B cell (primary cell): ENCODE measurements at regions not wholly inside any gene's neighbourhood (a gene's known extent, or its start where the extent isn't known, plus 50 kb on each side); places are given as distances from the start of the nearest gene placed in this dataset.

Experiments
- ATAC-seq: fragments of 200-7000 bp; cut with Tn5 transposase; one replicate; pipeline ENCODE4 v1.10.0; 2021; ENCODE audit warnings: low read depth, mild to moderate bottlenecking, moderate number of reproducible peaks, moderate library complexity
- CTCF ChIA-PET: fragments of 350-600 bp; sonication (Branson Sonifier 250); formaldehyde crosslinking; loops from one replicate; lab custom pipeline; 2021; ENCODE audit warnings: antibody characterized with exemption, inconsistent platforms; lab: Charles Lee
- POLR2A ChIA-PET: fragments of 350-600 bp; sonication (Branson Sonifier 250); formaldehyde crosslinking; loops from one replicate; lab custom pipeline; 2021; ENCODE audit warnings: antibody characterized with exemption; lab: Charles Lee
- DNase-seq: peaks from one replicate; pipeline ENCODE4 v3.0.0; 2013
- H2AFZ ChIP-seq: 2 replicates; pipeline ENCODE4 v1.6.1; 2012; ENCODE audit warnings: mild to moderate bottlenecking, low read depth, low read length; ENCODE audit not compliant: insufficient read depth, poor library complexity, severe bottlenecking
- H3K27ac ChIP-seq, 2 donors: 1 replicate in 1 of 2; 2 replicates in 1 of 2; pipeline ENCODE4 v1.5.1; 2012 to 2013; ENCODE audit warnings: low read length in 2 of 2, mild to moderate bottlenecking in 2 of 2, moderate library complexity in 1 of 2
- H3K27me3 ChIP-seq, 4 experiments: fragments of 200-600 bp in 1 of 4; sonication (generic) in 1 of 4; replicated peaks in 1 of 4; 1 replicate in 2 of 4; 2 replicates in 2 of 4; pipeline versions ENCODE4 v1.6.1 to v1.7.0; 2013 to 2016; ENCODE audit warnings: low read length in 3 of 4, mild to moderate bottlenecking in 2 of 4, mixed read lengths in 1 of 4, moderate library complexity in 1 of 4; ENCODE audit not compliant: insufficient read depth in 4 of 4, control insufficient read depth in 3 of 4; ENCODE audit errors: control extremely low read depth in 1 of 4
- H3K36me3 ChIP-seq, 2 experiments: replicated peaks in 1 of 2; 1 replicate in 1 of 2; 2 replicates in 1 of 2; pipeline versions ENCODE4 v1.6.1 to v1.7.1; 2013; ENCODE audit warnings: low read length in 1 of 2; ENCODE audit not compliant: insufficient read depth in 2 of 2, control insufficient read depth in 1 of 2; ENCODE audit errors: control extremely low read depth in 1 of 2, extremely low read depth in 1 of 2
- H3K4me1 ChIP-seq, 2 donors: fragments of 200-600 bp in 1 of 2; sonication (generic) in 1 of 2; 1 replicate in 1 of 2; 2 replicates in 1 of 2; pipeline versions ENCODE4 v1.5.1 to v1.6.1; 2013 to 2017; ENCODE audit warnings: low read length in 2 of 2; ENCODE audit not compliant: control insufficient read depth in 2 of 2, insufficient read depth in 2 of 2
- H3K4me2 ChIP-seq: replicated peaks from 2 replicates; pipeline ENCODE3; 2012; ENCODE audit warnings: mild to moderate bottlenecking, low read depth, low read length; ENCODE audit not compliant: poor library complexity, severe bottlenecking
- H3K4me3 ChIP-seq, 5 experiments: fragments of 200-600 bp in 1 of 5; sonication (generic) in 1 of 5; 1 replicate in 3 of 5; 2 replicates in 2 of 5; pipeline versions ENCODE4 v1.5.1 to v1.7.0; 2011 to 2016; ENCODE audit warnings: low read length in 4 of 5, mild to moderate bottlenecking in 4 of 5, low read depth in 2 of 5, control low read depth in 1 of 5, moderate library complexity in 1 of 5; ENCODE audit not compliant: insufficient read depth in 1 of 5; ENCODE audit errors: control extremely low read depth in 1 of 5, extremely low read depth in 1 of 5
- H3K79me2 ChIP-seq: fragments of 200-600 bp; sonication (generic); one replicate; pipeline ENCODE4 v1.6.0; 2016; ENCODE audit warnings: low read length; ENCODE audit not compliant: control insufficient read depth, insufficient read depth
- H3K9ac ChIP-seq: fragments of 200-600 bp; sonication (generic); 2 replicates; pipeline ENCODE4 v1.6.1; 2017; ENCODE audit warnings: mild to moderate bottlenecking, low read length, moderate library complexity
- H3K9me3 ChIP-seq, 3 donors: one replicate each; pipeline versions ENCODE4 v1.6.1 to v1.7.1; 2013; ENCODE audit warnings: low read length in 2 of 3; ENCODE audit not compliant: control insufficient read depth in 2 of 3, insufficient read depth in 1 of 3; ENCODE audit errors: control extremely low read depth in 1 of 3
- H4K20me1 ChIP-seq: 2 replicates; pipeline ENCODE4 v1.6.0; 2012; ENCODE audit warnings: mild to moderate bottlenecking, low read length; ENCODE audit not compliant: insufficient read depth, control insufficient read depth, poor library complexity, severe bottlenecking
- H3K27ac Mint-ChIP-seq: one replicate; pipeline ENCODE4 v1.8.0; 2021; ENCODE audit warnings: mixed read lengths
- H3K27me3 Mint-ChIP-seq: one replicate; pipeline ENCODE4 v1.8.0; 2021; ENCODE audit warnings: mixed read lengths
- H3K4me1 Mint-ChIP-seq: one replicate; pipeline ENCODE4 v1.8.0; 2021; ENCODE audit warnings: mixed read lengths
- H3K4me3 Mint-ChIP-seq: one replicate; pipeline ENCODE4 v1.8.0; 2021; ENCODE audit warnings: mixed read lengths
- H3K9me3 Mint-ChIP-seq: one replicate; pipeline ENCODE4 v1.8.0; 2022; ENCODE audit warnings: mixed read lengths; ENCODE audit not compliant: insufficient read depth
- EZH2 ChIP-seq: IDR thresholded peaks from 2 replicates; pipeline ENCODE4 v1.6.1; 2012; ENCODE audit warnings: borderline replicate concordance, low read depth, mild to moderate bottlenecking, moderate library complexity, low read length; ENCODE audit not compliant: insufficient read depth, poor library complexity, severe bottlenecking
- WGBS: methylation state at CpG from one replicate; pipeline ENCODE4 v1.1.5; 2013; ENCODE audit warnings: missing lambda C conversion rate; ENCODE audit not compliant: insufficient coverage; 5-methylcytosine and 5-hydroxymethylcytosine counted together
- intact Hi-C: fragments of 100-400 bp; cut with micrococcal nuclease; formaldehyde crosslinking; loops from one replicate; pipeline ENCODE4 v1.10.0; 2022
- TF ChIP-seq, protein P1 (sequence below): fragments of 200-600 bp; IDR thresholded peaks from one replicate; pipeline ENCODE4 v1.8.0; 2022; ENCODE audit warnings: antibody characterized with exemption, mild to moderate bottlenecking

DNA sequence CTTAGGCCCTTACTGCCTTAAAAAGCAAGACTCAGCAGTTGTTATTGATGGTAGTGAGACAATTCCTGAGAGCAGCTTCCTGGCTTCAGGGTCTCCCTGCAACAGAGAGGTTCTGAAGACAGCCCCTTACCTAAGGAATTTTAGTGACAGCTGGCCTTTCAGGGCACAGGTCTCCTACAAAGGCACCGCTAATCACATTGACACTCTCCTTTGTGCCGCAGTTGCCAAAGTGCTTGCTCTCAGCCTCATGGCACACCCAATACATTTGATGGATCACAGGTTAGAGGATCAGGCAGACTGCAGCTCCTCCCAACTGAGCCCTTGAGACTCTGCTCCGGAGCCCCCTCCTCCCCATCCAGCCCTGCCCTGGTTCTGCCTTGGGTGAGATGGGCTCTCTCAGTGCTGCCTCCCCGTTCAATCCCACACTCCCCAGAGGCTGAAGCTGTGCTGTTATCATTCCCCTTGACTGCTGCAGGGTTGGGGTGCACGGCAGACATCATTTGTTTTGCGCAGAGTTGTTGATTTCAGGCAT is 198.2 kb downstream of the EMX2 start:
- no peak overlapping the region for H3K27ac ChIP-seq
- TF ChIP-seq EZH2 = no peak
- TF ChIP-seq, protein P1, sequence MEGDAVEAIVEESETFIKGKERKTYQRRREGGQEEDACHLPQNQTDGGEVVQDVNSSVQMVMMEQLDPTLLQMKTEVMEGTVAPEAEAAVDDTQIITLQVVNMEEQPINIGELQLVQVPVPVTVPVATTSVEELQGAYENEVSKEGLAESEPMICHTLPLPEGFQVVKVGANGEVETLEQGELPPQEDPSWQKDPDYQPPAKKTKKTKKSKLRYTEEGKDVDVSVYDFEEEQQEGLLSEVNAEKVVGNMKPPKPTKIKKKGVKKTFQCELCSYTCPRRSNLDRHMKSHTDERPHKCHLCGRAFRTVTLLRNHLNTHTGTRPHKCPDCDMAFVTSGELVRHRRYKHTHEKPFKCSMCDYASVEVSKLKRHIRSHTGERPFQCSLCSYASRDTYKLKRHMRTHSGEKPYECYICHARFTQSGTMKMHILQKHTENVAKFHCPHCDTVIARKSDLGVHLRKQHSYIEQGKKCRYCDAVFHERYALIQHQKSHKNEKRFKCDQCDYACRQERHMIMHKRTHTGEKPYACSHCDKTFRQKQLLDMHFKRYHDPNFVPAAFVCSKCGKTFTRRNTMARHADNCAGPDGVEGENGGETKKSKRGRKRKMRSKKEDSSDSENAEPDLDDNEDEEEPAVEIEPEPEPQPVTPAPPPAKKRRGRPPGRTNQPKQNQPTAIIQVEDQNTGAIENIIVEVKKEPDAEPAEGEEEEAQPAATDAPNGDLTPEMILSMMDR = no peak
- no peaks in the 10 kb centered on the region for H3K36me3 ChIP-seq
- POLR2A ChIA-PET = no interaction called here
- H3K27me3 ChIP-seq = peaks cover 0 to 3% (median 0%) of the 10 kb centered on the region in 4 experiments
- no peaks in the 10 kb centered on the region for H3K79me2 ChIP-seq
- no peaks in the 10 kb centered on the region for H3K4me1 Mint-ChIP-seq
- peaks cover 9% of the 10 kb centered on the region for H3K27me3 Mint-ChIP-seq
- 67% methylated on average over 6 of the region's 6 CpGs for WGBS
- H3K27ac Mint-ChIP-seq = no peak overlapping the region
- no peaks in the 10 kb centered on the region for H3K4me1 ChIP-seq
- no peaks in the 10 kb centered on the region for H4K20me1 ChIP-seq
- no peak overlapping the region for H3K4me2 ChIP-seq
- intact Hi-C loops = no loop called here
- H3K4me3 ChIP-seq = no peak overlapping the region
- DNase-seq (no peak), ATAC-seq (no peak)
- H2AFZ ChIP-seq = no peak overlapping the region
- H3K9ac ChIP-seq = no peak overlapping the region
- CTCF ChIA-PET = no interaction called here
- H3K9me3 ChIP-seq = peaks cover 0 to 5% (median 0%) of the 10 kb centered on the region in 3 donors
- H3K9me3 Mint-ChIP-seq = no peaks in the 10 kb centered on the region
- no peak overlapping the region for H3K4me3 Mint-ChIP-seq

- Histone ChIP-seq H3K27me3 (no peaks in the 10 kb centered on the region), H3K79me2 (no peaks in the 10 kb centered on the region), H3K9ac (no peak overlapping the region), H3K27ac (no peak overlapping the region), H2AFZ (no peak overlapping the region), H3K36me3 (no peaks in the 10 kb centered on the region), H3K9me3 (peaks cover 0 to 5% (median 0%) of the 10 kb centered on the region in 3 donors), H3K4me3 (no peak overlapping the region), H3K4me1 (no peaks in the 10 kb centered on the region), H3K4me2 (no peak overlapping the region), H4K20me1 (no peaks in the 10 kb centered on the region)
- intact Hi-C loops = no loop called here
- Mint-ChIP-seq H3K9me3 (no peaks in the 10 kb centered on the region), H3K4me1 (no peaks in the 10 kb centered on the region), H3K27me3 (peaks cover 4% of the 10 kb centered on the region), H3K4me3 (no peak overlapping the region), H3K27ac (no peak overlapping the region)
- DNase-seq (no peak), ATAC-seq (no peak)
- WGBS = 81% methylated on average over 4 of the region's 4 CpGs
- POLR2A ChIA-PET = no interaction called here
- CTCF ChIA-PET = interaction anchor here (0.7 kb wide), 1 partner anchor 1143 kb away, joined by 3 read pairs; no protein-coding TSS in a partner anchor
- TF ChIP-seq, protein P1 = no peak
- TF ChIP-seq EZH2 = no peak
Observed at GRCh38 chr10:117741524-117741923, 199.0 kb downstream of the EMX2 start.
